Trophoblast cell (in vitro differentiated cells and primary cell): ENCODE measurements at regions not wholly inside any gene's neighbourhood (a gene's known extent, or its start where the extent isn't known, plus 50 kb on each side); places are given as distances from the start of the nearest gene placed in this dataset.

Experiments used
- DNase-seq, 2 donors: peaks; one replicate each; pipeline ENCODE4 v3.0.0-alpha.2; 2016
- H2AFZ ChIP-seq: 2 replicates; pipeline ENCODE4 v1.6.1; 2013; ENCODE audit warnings: low read length, moderate library complexity, mild to moderate bottlenecking; ENCODE audit not compliant: insufficient read depth, poor library complexity
- H2AK5ac ChIP-seq: 2 replicates; pipeline ENCODE4 v1.6.1; 2013; ENCODE audit warnings: mild to moderate bottlenecking, low read length
- H2BK120ac ChIP-seq: 2 replicates; pipeline ENCODE4 v1.6.1; 2013; ENCODE audit warnings: low read length, mild to moderate bottlenecking, moderate library complexity; ENCODE audit not compliant: insufficient read depth, poor library complexity
- H2BK12ac ChIP-seq: 2 replicates; pipeline ENCODE4 v1.6.1; 2013; ENCODE audit warnings: mild to moderate bottlenecking, low read length, moderate library complexity
- H2BK5ac ChIP-seq: 2 replicates; pipeline ENCODE4 v1.6.1; 2013; ENCODE audit warnings: low read length, low read depth, moderate library complexity, mild to moderate bottlenecking; ENCODE audit not compliant: poor library complexity
- H3K14ac ChIP-seq: 2 replicates; pipeline ENCODE4 v1.6.1; 2013; ENCODE audit warnings: mild to moderate bottlenecking, low read length
- H3K18ac ChIP-seq: 2 replicates; pipeline ENCODE4 v1.6.1; 2013; ENCODE audit warnings: mild to moderate bottlenecking, low read length
- H3K23ac ChIP-seq: 2 replicates; pipeline ENCODE4 v1.6.1; 2013; ENCODE audit warnings: low read length
- H3K27ac ChIP-seq: 2 replicates; pipeline ENCODE4 v1.5.1; 2013; ENCODE audit warnings: low read depth, mild to moderate bottlenecking, inconsistent platforms, low read length, moderate library complexity
- H3K27me3 ChIP-seq: 2 replicates; pipeline ENCODE4 v1.6.1; 2013; ENCODE audit warnings: inconsistent platforms, mild to moderate bottlenecking, low read length, moderate library complexity; ENCODE audit not compliant: insufficient read depth
- H3K36me3 ChIP-seq, 2 experiments: 1 replicate in 1 of 2; 2 replicates in 1 of 2; pipeline ENCODE4 v1.6.1; 2013; ENCODE audit warnings: low read length in 2 of 2, mild to moderate bottlenecking in 2 of 2, moderate library complexity in 1 of 2; ENCODE audit not compliant: insufficient read depth in 2 of 2, control insufficient read depth in 1 of 2
- H3K4ac ChIP-seq: 2 replicates; pipeline ENCODE4 v1.6.1; 2013; ENCODE audit warnings: low read depth, mild to moderate bottlenecking, low read length, moderate library complexity
- H3K4me1 ChIP-seq, 2 experiments: 1 replicate in 1 of 2; 2 replicates in 1 of 2; pipeline ENCODE4 v1.6.1; 2013; ENCODE audit warnings: low read length in 2 of 2, mild to moderate bottlenecking in 2 of 2, moderate library complexity in 1 of 2; ENCODE audit not compliant: insufficient read depth in 2 of 2, control insufficient read depth in 1 of 2
- H3K4me2 ChIP-seq: 2 replicates; pipeline ENCODE4 v1.6.1; 2013; ENCODE audit warnings: inconsistent platforms, mild to moderate bottlenecking, low read length, moderate library complexity
- H3K4me3 ChIP-seq: 2 replicates; pipeline ENCODE4 v1.5.1; 2013; ENCODE audit warnings: mild to moderate bottlenecking, low read depth, low read length, inconsistent platforms
- H3K79me1 ChIP-seq: one replicate; pipeline ENCODE4 v1.6.1; 2013; ENCODE audit warnings: low read length
- H3K79me2 ChIP-seq: 2 replicates; pipeline ENCODE4 v1.6.1; 2013; ENCODE audit warnings: low read length, mild to moderate bottlenecking; ENCODE audit not compliant: control insufficient read depth, insufficient read depth, poor library complexity
- H3K9ac ChIP-seq: 2 replicates; pipeline ENCODE4 v1.6.1; 2013; ENCODE audit warnings: mild to moderate bottlenecking, low read length
- H3K9me3 ChIP-seq: 2 replicates; pipeline ENCODE4 v1.6.1; 2013; ENCODE audit warnings: low read depth, mild to moderate bottlenecking, control low read depth, inconsistent platforms, low read length; ENCODE audit not compliant: insufficient read depth
- H4K12ac ChIP-seq: 2 replicates; pipeline ENCODE4 v1.6.1; 2013; ENCODE audit warnings: low read depth, mild to moderate bottlenecking, low read length, moderate library complexity
- H4K8ac ChIP-seq: 2 replicates; pipeline ENCODE4 v1.6.1; 2013; ENCODE audit warnings: low read depth, mild to moderate bottlenecking, low read length, moderate library complexity
- H4K91ac ChIP-seq: one replicate; pipeline ENCODE4 v1.6.1; 2013; ENCODE audit warnings: low read depth, mild to moderate bottlenecking, low read length, moderate library complexity
- WGBS: extraction: QIAGEN DNeasy Blood & Tissue Kit; methylation state at CpG from one replicate; pipeline ENCODE4 v1.1.7; 2013; ENCODE audit warnings: missing lambda C conversion rate; ENCODE audit not compliant: insufficient read length, insufficient coverage; ENCODE audit errors: extremely low coverage; 5-methylcytosine and 5-hydroxymethylcytosine counted together

DNA sequence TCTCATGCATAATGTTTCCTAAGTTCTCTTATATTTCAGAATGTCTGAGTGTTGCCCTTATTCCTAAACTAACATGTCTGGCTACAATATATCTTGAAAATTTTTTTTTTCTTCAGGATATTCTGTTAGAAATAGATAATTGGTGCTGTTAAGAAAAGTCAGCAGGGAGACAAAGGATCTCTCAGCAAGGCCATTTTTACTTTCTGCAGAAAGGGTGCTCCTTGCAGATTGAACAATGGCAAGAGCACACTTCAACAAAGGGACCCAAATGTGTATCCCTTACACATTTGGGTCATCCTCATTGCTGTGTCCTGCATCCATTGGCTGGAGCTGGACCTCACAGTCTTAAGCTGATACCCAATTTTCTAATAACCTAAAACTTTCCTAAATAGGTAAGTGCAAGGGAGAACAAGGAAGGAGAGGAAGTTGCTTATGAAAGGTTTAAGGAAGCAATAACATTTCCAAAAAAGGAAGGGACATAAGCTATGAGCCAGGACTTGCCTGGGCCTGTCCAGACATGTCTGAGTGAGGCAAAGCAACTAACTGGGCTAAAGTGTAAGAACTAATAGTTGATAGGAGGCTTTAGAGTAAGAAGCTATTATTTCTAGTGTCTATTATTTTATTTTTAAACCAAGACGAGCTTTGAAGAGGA, 429.6 kb downstream of the BCKDHB start:
- H2BK120ac ChIP-seq: no peak overlapping the region
- no peaks in the 10 kb centered on the region for H3K4me1 ChIP-seq
- WGBS: no CpG with 5 or more reads among the region's 1 CpG
- H2AK5ac ChIP-seq: no peak overlapping the region
- H4K12ac ChIP-seq: no peak overlapping the region
- H3K4me3 ChIP-seq: no peak overlapping the region
- H3K4ac ChIP-seq: no peak overlapping the region
- no peak overlapping the region for H2BK12ac ChIP-seq
- no peaks in the 10 kb centered on the region for H3K27me3 ChIP-seq
- peak overlapping the region; percentile 33 for H2BK5ac ChIP-seq
- no peak overlapping the region for H3K23ac ChIP-seq
- no peaks in the 10 kb centered on the region for H3K9me3 ChIP-seq
- no peak overlapping the region for H2AFZ ChIP-seq
- H3K27ac ChIP-seq: no peak overlapping the region
- H3K18ac ChIP-seq: no peak overlapping the region
- DNase-seq: peak in 1 of 2 donors; percentile 17
- H3K14ac ChIP-seq: no peak overlapping the region
- H3K79me1 ChIP-seq: no peaks in the 10 kb centered on the region
- H3K36me3 ChIP-seq: no peaks in the 10 kb centered on the region
- H4K8ac ChIP-seq: no peak overlapping the region
- no peak overlapping the region for H3K9ac ChIP-seq
- peak overlapping the region; percentile 43 for H4K91ac ChIP-seq
- no peaks in the 10 kb centered on the region for H3K79me2 ChIP-seq
- H3K4me2 ChIP-seq: no peak overlapping the region

DNA sequence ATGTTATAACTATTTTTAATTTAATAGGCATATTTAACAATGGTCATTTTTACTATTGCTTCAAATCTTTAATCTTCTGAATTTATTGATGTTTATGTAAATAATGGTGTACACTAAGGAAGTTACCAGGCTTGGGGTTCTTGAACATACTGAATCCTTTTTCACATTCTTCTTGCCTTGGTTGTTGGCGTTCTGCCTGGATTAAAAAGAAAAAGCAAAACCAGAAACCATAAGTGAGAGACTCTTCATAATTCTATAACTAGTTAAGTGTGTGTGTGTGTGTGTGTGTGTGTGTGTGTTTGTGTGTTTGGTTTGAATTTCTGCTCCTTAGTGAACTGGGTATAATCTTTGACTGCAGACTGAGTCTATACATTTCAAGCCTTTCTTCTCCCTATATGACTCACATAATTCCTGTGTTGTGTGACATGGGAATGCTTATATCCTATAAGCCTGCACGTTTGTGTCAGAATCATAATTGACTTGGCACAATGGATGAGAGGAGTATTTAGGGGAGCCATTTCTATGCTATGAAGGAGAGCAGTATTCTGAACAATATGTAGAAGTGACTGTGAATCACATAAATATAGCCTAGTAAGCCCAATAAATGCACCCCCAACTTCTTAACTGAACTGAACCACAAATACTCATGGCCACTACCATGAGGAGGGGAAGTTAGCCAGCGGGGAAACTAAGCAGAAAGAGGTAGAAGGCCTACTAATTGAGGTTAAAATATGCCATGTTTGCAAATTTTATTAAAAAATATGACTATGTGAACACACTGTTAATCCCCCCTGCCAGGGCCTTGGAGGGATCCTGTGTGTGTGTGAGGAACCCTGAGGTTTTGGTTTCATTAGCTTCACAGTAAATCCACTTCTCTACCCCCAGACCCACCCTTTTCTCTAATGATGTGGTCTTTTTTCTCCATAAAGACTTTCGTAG, 425.5 kb downstream of the BCKDHB start:
- Histone ChIP-seq H3K27me3 (no peaks in the 10 kb centered on the region), H2AFZ (no peak overlapping the region), H4K91ac (no peak overlapping the region), H3K9me3 (no peaks in the 10 kb centered on the region), H3K18ac (no peak overlapping the region), H3K79me2 (no peaks in the 10 kb centered on the region), H3K14ac (no peak overlapping the region), H3K23ac (no peak overlapping the region), H3K4me1 (peaks cover 0 to 3% of the 10 kb centered on the region in 2 experiments), H3K4ac (no peak overlapping the region), H3K4me2 (no peak overlapping the region), H3K9ac (no peak overlapping the region), H2AK5ac (no peak overlapping the region), H3K27ac (no peak overlapping the region), H2BK5ac (no peak overlapping the region), H4K12ac (no peak overlapping the region), H2BK12ac (no peak overlapping the region), H2BK120ac (no peak overlapping the region), H4K8ac (no peak overlapping the region), H3K4me3 (no peak overlapping the region), H3K36me3 (no peaks in the 10 kb centered on the region), H3K79me1 (no peaks in the 10 kb centered on the region)
- no peak for DNase-seq
- no CpG with 5 or more reads among the region's 4 CpGs for WGBS

GRCh38 chr6:80530103-80530502, 423.6 kb downstream of the BCKDHB start:
- peaks cover 0 to 3% of the 10 kb centered on the region in 2 experiments for H3K4me1 ChIP-seq
- H2BK12ac ChIP-seq: no peak overlapping the region
- no peak overlapping the region for H3K4me2 ChIP-seq

GRCh38 chr6:80528115-80528514, 421.6 kb downstream of the BCKDHB start:
- Histone ChIP-seq H4K12ac (no peak overlapping the region), H3K14ac (no peak overlapping the region), H2AFZ (no peak overlapping the region), H4K8ac (no peak overlapping the region), H3K79me1 (no peaks in the 10 kb centered on the region), H3K27me3 (no peaks in the 10 kb centered on the region), H2BK5ac (no peak overlapping the region), H3K36me3 (no peaks in the 10 kb centered on the region), H3K18ac (no peak overlapping the region), H3K4me3 (no peak overlapping the region), H3K27ac (no peak overlapping the region), H3K79me2 (no peaks in the 10 kb centered on the region), H2BK12ac (no peak overlapping the region), H3K4me2 (no peak overlapping the region), H2BK120ac (no peak overlapping the region), H3K4me1 (peaks cover 0 to 7% of the 10 kb centered on the region in 2 experiments), H3K23ac (no peak overlapping the region), H4K91ac (no peak overlapping the region), H2AK5ac (no peak overlapping the region), H3K9ac (no peak overlapping the region), H3K4ac (no peak overlapping the region), H3K9me3 (no peaks in the 10 kb centered on the region)
- no peak for DNase-seq

More at GRCh38 chr6:80530103-80530502, 423.6 kb downstream of the BCKDHB start:
- Histone ChIP-seq H3K18ac (no peak overlapping the region), H3K4ac (no peak overlapping the region), H3K27me3 (no peaks in the 10 kb centered on the region), H2BK120ac (no peak overlapping the region), H3K79me2 (no peaks in the 10 kb centered on the region), H4K12ac (no peak overlapping the region), H3K27ac (no peak overlapping the region), H3K14ac (no peak overlapping the region), H3K4me3 (no peak overlapping the region), H2AFZ (no peak overlapping the region), H4K91ac (no peak overlapping the region), H2BK5ac (no peak overlapping the region), H3K9me3 (no peaks in the 10 kb centered on the region), H2AK5ac (no peak overlapping the region), H3K23ac (no peak overlapping the region), H4K8ac (no peak overlapping the region), H3K36me3 (no peaks in the 10 kb centered on the region), H3K79me1 (no peaks in the 10 kb centered on the region), H3K9ac (no peak overlapping the region)
- no CpG with 5 or more reads among the region's 3 CpGs for WGBS
- DNase-seq: no peak
